GM18519 (cell line): ENCODE measurements at regions not wholly inside any gene's neighbourhood (a gene's known extent, or its start where the extent isn't known, plus 50 kb on each side); places are given as distances from the start of the nearest gene placed in this dataset.
"Not testable (repeated sequence)": the region's sequence is repeated elsewhere in the genome, so short reads cannot be mapped to it uniquely, and the experiment has no call there.

Source experiments
- ATAC-seq: cut with Tn5 transposase; IDR thresholded peaks from one replicate; pipeline ENCODE4 v1.9.1; 2021; ENCODE audit warnings: mild to moderate bottlenecking, moderate library complexity; ENCODE audit not compliant: unreplicated experiment, low FRiP score

- no peak for ATAC-seq
Measured at GRCh38 chr5:125413496-125414274, 667.2 kb upstream of the ZNF608 start.

- no peak for ATAC-seq
Measured at GRCh38 chr5:125415126-125415525, 668.7 kb upstream of the ZNF608 start.

GRCh38 chr5:125416055-125416454 lies 669.6 kb upstream of the ZNF608 start:
- no peak for ATAC-seq

- no peak for ATAC-seq
Measured at GRCh38 chr5:125421006-125421405, 674.6 kb upstream of the ZNF608 start.

GRCh38 chr5:125422342-125422741 lies 675.9 kb upstream of the ZNF608 start:
- ATAC-seq, result no peak

GRCh38 chr5:125424402-125425141 lies 678.1 kb upstream of the ZNF608 start:
- no peak for ATAC-seq

- ATAC-seq, result no peak
Measured at GRCh38 chr5:125429498-125429897, 683.1 kb upstream of the ZNF608 start.

GRCh38 chr5:125433457-125433856 lies 687.0 kb upstream of the ZNF608 start:
- ATAC-seq, result no peak

GRCh38 chr5:125439243-125439642 lies 692.8 kb upstream of the ZNF608 start:
- ATAC-seq, result no peak

GRCh38 chr5:125440905-125441304 lies 694.5 kb upstream of the ZNF608 start:
- no peak for ATAC-seq

GRCh38 chr5:125446986-125447385 lies 700.5 kb upstream of the ZNF608 start:
- no peak for ATAC-seq

- no peak for ATAC-seq
Measured at GRCh38 chr5:125450771-125451170, 704.3 kb upstream of the ZNF608 start.

- no peak for ATAC-seq
Measured at GRCh38 chr5:125451622-125452021, 705.2 kb upstream of the ZNF608 start.

- no peak for ATAC-seq
Measured at GRCh38 chr5:125452991-125453390, 706.6 kb upstream of the ZNF608 start.

- no peak for ATAC-seq
Measured at GRCh38 chr5:125455041-125455440, 708.6 kb upstream of the ZNF608 start.

- not testable (repeated sequence) for ATAC-seq
Measured at GRCh38 chr5:125456005-125456404, 709.6 kb upstream of the ZNF608 start.

- ATAC-seq, result no peak
Measured at GRCh38 chr5:125457617-125458016, 711.2 kb upstream of the ZNF608 start.

- not testable (repeated sequence) for ATAC-seq
Measured at GRCh38 chr5:125458949-125459348, 712.5 kb upstream of the ZNF608 start.

- ATAC-seq, result no peak
Measured at GRCh38 chr5:125461641-125462072, 715.2 kb upstream of the ZNF608 start.

GRCh38 chr5:125463466-125464092 lies 717.1 kb upstream of the ZNF608 start:
- no peak for ATAC-seq

- no peak for ATAC-seq
Measured at GRCh38 chr5:125464847-125465432, 718.5 kb upstream of the ZNF608 start.
